Astrocyte (in vitro differentiated cells and primary cell): ENCODE measurements at regions not wholly inside any gene's neighbourhood (a gene's known extent, or its start where the extent isn't known, plus 50 kb on each side); places are given as distances from the start of the nearest gene placed in this dataset.

Experiments
- EZH2 ChIP-seq: IDR thresholded peaks from 2 replicates; pipeline ENCODE4 v1.6.1; 2012; ENCODE audit warnings: mild to moderate bottlenecking, low read length, inconsistent platforms; ENCODE audit not compliant: insufficient read depth
- TF ChIP-seq, protein P1 (sequence below): IDR thresholded peaks from 2 replicates; pipeline ENCODE4 v1.5.1; 2011; ENCODE audit warnings: low read depth, mild to moderate bottlenecking, inconsistent platforms, low read length, moderate library complexity; ENCODE audit not compliant: insufficient read depth

DNA sequence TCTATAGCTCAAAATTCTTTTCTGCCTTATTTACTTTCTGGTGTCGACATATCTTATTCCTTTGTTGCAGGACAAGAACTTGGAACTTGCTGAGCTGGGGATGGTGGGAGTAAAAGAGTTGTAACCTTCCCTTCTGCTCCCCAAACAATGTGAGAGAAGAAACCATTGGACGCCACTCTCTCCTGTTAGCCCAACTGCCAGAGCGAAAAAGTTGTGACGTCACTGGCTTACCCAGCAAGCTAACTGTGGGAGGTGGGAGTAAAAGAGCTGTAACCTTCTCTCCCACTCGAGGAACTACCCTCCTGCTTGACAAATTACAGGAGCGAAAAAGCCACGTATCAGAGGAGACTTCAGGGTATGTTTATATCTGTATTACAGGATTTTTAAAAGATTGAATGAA is 90.0 kb upstream of the PCDH10 start:
- TF ChIP-seq, protein P1, sequence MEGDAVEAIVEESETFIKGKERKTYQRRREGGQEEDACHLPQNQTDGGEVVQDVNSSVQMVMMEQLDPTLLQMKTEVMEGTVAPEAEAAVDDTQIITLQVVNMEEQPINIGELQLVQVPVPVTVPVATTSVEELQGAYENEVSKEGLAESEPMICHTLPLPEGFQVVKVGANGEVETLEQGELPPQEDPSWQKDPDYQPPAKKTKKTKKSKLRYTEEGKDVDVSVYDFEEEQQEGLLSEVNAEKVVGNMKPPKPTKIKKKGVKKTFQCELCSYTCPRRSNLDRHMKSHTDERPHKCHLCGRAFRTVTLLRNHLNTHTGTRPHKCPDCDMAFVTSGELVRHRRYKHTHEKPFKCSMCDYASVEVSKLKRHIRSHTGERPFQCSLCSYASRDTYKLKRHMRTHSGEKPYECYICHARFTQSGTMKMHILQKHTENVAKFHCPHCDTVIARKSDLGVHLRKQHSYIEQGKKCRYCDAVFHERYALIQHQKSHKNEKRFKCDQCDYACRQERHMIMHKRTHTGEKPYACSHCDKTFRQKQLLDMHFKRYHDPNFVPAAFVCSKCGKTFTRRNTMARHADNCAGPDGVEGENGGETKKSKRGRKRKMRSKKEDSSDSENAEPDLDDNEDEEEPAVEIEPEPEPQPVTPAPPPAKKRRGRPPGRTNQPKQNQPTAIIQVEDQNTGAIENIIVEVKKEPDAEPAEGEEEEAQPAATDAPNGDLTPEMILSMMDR, result no peak
- no peak for TF ChIP-seq EZH2
